ENCODE measurements at regions not wholly inside any gene's neighbourhood (a gene's known extent, or its start where the extent isn't known, plus 50 kb on each side); places are given as distances from the start of the nearest gene placed in this dataset.
"Not testable (repeated sequence)": the region's sequence is repeated elsewhere in the genome, so short reads cannot be mapped to it uniquely, and the experiment has no call there.

DNA sequence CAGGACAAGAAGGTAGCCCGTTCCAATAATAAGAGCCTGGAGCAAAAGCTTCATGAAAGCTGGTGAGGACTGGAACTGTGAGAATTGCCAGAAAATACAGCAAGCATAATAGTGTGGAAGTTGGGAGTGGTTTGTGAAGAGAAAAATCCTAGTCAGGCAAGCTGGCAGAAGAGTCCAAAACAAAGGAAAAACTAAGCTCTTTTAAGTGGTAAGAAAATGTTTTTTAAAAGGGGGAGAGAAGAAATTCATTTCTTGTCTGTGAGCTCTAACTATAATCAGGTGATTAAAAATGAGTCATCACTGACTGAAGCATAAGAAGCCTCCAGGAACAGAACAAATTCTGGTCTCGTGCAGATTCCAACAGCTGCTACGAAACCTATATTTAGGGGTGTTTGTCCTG lies 102.6 kb downstream of the CAAP1 start:
- DNase-seq = no peak

DNA sequence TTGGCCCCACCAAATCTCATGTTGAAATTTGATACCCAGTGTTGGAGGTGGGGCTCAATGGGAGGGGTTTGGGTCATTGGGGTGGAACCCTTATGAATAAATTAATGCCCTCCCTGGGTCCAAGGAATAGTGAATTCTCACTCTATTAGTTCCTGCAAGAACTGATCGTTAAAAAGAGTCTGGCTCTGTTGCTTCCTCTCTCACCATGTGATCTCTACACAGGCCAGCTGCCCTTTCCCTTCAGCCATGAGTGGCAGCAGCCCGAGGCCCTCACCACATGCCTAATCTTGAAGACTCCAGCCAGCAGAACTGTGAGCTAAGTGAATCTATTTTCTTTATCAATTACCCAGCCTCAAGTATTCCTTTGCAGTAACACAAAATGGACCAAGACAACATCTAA lies 106.0 kb downstream of the CAAP1 start:
- DNase-seq = no peak

DNA sequence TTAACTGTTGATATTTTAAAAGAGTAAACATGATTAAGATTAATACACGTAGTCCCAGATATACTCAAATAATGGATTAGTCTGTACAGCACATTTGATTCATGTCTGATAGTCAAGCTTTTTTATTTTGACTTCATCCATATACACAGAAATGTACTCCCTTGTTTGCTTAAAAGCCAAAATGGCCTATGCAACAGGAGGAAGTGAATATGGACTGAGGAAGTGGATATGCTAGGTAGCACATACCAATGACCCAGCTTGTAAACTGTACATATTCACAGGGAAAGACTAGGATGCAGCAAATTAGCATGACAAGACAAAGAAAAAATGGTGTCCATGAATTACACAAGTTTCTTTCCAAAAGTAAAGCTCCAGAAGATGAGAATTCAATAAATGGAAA lies 109.7 kb downstream of the CAAP1 start:
- no peak for DNase-seq

DNA sequence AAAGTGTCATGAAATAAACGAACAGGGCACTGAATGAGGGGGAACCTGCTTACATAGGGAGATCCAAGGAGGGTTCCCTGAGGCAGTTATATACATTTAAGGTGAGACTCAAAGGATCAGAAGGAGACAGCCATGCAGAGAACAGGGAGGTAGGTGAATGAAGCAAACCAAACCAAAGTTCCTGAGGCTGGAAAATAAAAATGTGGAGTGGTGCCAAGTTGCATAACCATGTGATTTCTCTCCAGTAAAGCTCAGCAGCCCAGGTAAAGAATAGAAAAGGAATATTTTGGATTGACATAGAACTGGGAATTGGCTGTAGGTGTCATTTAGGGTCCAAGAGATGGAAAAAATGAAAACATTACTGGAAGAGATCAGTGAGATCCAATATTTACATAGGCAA lies 110.7 kb downstream of the CAAP1 start:
- DNase-seq = no peak

DNA sequence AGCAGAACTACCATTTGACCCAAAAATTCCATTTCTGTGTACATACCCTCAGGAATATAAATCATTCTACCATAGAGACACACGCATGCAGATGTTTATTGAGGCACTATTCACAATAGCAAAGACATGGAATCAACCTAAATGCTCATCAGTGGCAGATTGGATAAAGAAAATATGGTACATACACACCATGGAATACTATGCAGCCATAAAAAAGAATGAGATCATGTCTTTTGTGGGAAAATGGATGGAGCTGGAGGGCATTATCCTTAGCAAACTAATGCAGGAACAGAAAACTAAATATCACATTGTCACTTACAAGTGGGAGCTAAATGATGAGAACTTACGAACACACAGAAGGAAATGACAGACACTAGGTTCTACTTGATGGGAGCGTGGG lies 112.3 kb downstream of the CAAP1 start:
- DNase-seq = not testable (repeated sequence)

DNA sequence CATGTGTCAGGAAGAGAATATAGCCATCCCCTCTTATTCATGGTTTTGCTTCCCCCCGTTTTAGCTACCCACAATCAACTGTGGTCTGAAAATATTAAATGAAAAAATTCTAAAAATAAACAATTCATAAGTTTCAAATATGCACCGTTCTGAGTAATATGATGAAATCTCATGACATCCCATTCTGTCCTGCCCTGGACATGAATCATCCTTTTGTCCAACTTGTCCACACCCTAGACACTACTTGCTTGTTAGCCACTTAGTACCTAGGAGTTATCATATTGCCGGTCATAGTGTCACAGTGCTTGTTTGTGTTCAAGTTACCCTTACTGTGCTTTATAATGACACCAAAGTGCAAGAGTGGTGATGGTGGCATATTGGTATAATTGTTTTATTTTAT lies 113.5 kb downstream of the CAAP1 start:
- no peak for DNase-seq

DNA sequence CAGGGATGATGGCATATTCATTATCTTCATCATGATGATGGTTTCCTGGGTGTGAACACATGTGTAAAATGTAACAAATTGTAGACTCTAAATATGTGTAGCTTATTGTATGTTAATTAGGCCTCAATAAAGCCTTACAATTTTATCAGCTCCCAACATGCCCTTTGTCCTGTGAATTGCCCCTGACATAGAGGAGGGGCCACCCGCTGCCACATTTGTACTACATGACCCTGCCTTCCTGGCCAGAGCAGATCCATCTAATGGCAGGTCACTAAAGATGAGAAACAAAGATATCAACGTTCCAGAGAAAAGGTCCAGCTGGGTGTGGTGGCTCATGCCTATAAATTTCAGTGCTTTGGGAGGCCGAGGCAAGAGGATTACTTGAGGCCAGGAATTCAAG lies 117.2 kb downstream of the CAAP1 start:
- DNase-seq = no peak

DNA sequence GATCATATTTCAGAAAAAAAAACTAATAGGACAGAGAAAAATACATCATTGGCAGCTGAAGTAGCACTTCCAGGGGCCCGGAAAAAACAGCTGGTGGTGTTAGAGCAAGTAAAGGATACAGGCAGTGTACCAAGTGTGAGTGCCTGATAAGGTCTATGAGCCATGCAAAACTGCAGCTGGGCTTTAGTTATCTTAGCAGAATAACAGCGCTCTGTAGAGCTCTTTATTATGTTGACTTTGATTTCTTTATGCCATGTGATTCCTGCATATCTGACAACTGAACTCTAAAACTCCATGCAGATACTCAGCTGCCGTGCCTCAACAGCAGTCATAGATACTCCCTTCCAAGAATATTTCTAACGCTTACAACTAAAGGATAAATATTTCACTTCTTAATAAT lies 119.5 kb downstream of the CAAP1 start:
- DNase-seq = no peak

DNA sequence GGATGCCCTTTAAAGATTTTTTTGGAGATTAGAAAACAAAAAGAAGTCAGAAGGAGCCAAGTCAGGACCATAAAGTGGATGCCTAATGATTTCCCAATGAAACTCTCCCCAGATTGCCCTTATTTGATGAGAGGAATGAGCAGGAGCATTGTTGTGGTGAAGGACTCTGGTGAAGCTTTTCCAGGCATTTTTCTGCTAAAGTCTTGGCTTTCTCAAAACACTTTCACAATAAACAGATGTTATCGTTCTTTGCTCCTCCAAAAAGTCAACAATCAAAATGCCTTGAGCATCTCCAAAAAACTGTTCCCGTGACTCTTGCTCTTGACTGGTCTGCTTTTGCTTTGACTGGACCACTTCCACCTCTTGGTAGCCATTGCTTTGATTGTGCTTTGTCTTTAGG lies 121.8 kb downstream of the CAAP1 start:
- DNase-seq = no peak

DNA sequence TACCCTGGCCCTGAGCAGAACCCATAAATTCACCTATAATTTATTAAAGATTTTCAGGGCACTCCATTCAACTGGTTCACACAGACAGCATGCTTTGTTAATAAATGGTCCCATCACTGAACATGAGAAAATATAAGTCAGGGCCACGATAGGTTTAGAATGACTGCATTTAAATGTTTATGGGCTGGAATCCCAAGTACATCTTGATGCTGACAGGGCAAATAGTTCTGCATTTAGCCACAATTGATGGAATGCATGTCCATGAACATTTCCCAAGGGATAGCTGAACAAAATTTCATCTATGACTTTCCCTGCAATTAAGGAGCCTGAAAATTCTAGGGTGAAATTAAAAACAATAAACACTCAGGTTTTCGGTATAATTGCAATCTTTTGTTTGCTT lies 124.5 kb downstream of the CAAP1 start:
- DNase-seq = no peak

DNA sequence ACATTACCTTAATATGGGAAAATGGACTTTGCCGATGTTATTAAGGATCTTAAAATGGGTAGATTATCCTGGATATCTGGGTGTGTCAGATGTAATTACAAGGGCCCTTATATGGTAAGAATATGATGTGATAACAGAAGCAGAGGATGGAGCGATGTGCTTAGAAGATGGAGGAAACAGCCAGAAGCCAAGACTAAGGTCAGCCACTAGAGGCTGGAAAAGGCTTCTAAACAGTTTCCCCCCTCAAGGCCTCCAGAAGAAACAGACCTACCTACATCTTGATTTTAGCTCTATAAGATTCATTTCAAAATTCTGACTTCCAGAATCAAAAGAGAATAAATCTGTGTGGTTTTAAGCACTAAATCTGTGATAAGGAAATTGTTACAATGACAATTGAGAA lies 131.9 kb downstream of the CAAP1 start:
- no peak for DNase-seq

DNA sequence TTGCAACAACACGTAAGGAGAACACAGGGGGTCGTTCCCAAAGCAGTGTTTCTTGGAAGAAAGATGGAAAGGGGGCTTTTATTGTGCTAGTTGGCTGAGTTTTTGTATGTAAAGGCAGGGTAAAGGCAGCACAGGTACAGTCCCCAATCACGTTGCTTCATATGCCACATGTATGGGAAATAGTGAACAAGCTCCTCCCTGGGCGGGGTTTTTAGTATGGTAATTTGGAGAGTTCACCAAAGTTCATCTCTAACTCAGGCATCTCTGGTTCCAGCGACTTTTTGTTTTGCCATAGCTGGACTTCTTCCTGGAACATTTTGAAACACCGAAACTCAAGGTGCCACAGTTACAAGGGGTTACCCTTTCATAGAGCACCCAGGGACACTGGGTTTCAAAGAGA lies 133.9 kb downstream of the CAAP1 start:
- no peak for DNase-seq

DNA sequence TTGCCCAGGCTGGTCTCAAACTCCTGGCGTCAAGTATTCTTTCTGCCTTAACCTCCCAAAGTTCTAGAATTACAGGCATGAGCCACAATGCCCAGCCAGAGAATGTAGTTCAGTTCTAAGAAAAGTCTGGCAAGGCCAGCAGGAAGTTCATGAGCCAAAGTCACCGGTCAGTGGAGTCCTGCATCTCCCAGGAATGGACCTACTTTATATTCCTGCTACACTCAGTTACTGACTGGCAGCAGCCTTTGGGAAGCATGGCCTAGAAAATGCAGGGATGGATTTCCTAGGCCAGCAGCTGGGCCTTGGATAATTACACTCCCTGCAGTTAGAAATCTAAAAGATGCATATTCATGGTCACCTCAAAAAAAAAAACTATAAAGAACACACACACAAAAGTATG lies 135.7 kb downstream of the CAAP1 start:
- peak in 14 of 51 donors; percentile 2 to 40 (median 18) for DNase-seq

DNA sequence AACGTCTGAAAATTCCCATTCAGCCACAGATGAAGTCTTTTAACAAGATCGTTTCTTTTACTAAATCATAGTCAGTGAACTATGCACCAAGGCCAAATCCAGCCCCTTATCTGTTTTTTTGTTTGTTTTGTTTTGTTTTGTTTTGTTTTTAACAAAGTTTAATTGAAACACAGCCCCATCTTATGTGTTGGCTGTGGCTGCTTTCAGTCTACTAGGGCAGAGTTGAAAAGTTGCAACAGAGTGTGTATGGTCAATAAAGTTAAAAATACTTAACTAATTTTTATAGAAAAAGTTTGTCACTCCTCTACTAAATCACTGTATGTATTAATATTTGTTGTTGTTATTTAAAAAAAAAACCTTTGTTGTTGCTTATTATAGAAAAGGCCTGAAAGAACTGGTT lies 137.1 kb downstream of the CAAP1 start:
- no peak for DNase-seq

DNA sequence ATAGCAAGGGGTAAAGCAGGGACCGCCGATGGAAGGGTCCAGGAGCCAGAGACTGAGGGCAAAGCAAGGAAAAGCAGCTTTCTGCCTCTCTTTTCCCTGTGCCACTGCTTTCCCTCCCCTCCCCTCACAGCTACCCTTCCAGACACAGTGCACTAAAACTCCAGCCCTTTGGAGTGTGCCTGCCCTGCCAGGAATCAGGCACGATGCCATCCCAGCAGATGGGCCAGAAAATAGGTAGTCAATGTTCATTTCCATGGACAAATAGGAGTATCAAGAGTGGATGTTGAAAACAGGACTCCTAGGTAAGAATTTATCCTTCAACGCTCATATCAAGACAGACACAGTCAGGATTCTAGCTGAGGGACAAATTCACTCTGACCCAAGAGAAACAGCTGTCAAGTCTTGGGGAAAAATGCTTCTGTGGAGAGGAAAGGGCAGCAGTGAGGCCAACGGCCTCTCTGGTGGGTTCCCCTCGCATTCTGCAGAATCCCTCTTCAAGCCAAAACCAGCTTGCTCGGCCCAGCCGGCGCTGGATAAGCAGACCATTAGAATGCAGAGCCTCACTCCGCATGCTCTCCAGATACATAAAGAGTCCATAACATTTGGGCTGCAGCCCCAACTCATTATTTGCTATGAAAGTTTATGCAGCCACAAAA lies 138.0 kb downstream of the CAAP1 start:
- peak in 1 of 51 donors; percentile 1 for DNase-seq

DNA sequence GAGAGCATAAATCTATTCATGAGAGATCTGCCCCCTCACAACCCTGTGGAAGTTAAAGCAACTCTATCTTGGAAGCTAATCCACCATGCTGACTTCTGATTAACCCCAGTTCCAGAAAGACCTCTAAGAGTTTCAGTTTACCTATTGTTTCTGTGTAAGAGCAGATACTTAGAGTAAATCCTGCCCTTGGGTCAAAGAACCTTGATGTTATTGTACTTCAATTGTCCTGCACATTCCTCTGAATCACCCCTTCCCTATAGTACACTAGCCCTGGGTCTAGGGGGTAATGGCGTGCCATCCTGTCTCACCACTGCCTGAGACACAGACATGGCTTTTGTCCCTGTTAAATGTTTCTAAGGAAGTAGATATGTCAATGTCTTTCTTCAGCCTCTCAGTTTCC lies 138.6 kb downstream of the CAAP1 start:
- DNase-seq = no peak

DNA sequence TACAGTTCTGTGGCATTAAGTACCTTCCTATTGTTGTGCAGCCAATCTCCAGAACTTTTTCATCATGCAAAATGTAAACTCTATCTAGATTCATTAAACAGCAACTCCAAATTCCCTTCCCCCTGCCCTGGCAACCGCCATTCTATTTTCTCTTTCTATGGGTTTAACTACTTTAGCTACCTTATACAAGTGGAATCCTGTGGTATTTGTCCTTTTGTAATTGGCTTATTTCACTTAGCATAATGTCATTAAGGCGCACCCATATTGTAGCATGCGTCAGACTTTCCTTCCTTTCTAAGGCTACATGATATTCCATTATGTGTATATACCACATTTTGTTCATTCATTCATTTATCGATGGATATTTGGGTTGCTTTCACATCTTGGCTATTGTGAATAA lies 142.4 kb downstream of the CAAP1 start:
- DNase-seq = no peak

DNA sequence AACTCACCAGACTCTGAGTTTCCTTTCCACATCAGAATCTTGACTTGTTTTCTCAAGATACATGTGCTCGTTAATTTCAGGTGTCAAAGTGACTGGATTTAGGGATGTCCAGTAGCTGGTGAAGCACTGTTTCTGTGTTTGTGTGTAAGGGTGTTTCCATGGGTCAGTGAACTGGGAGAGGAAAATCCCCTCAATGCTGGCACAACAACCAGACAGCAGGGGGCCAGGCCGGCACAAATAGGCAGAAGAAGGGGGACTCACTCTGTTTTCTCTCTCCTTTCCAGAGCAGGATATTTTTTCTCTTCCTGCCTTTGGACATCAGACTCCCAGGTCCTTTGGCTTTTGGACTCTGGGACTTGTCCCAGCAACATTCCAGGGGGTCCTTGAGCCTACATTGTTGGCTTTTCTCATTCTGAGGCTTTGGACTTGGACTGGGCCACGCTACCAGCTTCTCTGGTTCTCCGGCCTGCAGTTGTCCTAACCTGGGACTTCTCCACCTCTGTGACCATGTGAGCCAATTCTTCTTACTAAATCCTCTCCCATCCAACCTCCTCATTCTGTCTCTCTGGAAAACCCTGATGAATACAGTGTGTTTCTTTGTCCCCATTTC lies 144.0 kb downstream of the CAAP1 start:
- DNase-seq = no peak

DNA sequence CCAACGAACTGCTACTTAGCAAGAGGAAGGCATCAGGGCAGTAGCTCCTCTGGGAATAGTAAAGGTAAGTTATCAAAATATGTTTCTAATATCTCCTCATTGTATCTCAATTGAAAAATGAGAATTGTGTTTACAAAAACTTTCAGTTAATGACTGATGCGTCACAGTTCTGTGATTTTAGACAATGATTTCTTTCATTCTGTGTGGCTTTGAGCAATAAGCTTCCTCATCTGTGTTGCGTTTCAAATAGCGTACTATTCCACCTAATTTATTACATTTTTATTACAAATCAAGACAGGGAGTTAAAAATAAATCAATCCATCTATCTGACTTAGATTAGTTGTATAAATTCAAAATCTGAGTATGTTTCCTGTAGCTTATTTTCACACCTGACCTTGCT lies 145.0 kb downstream of the CAAP1 start:
- DNase-seq = no peak

DNA sequence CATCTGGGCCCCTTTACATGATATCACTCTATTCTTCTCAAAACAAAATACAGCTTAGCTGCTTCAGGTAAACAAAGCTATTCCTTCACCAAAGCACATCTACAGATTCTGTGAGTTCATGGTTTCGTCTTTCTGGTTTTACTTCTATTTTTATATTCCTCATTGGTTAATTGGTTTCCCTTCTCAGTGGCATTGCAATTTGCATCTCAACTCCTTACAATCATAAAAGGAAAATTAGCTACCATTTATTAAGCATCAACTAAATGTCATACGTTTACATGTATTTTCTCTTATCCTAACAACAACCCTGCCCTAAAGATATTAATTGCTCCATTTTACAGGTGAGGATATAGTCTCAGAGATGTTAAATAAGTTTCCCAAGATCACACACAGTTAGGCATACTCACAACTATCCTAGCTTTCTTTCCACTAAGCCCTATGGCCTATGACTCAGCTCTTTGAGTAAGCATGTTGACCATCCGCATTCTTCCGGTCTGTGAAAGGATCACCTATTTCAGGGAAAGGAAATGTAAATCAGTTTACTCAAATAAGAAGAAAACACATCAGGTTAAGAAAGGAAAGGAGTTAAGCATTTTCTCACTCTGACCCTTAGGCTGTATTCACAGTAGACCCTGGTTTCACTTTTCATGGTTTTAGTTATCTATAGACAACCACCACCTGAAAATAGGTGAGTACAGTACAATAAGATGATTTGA lies 146.1 kb downstream of the CAAP1 start:
- no peak for DNase-seq

DNA sequence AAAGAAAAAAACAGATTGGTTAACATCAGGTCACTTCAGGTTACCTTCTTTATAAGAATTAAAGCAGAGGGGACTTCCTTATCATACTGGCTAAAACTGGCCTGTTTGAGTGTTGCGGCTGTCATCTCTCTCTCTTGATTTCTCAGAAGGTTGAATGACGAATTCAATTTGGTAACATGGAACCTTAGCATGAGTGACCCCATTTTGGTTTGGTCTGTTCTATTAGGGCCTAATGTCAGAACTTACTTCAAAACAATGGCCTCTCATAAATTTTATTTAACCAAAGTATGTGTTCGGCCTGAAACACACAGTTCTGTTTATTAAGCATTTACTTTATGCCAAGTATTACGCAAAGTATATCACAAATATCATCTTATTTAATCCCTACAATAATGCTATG lies 147.5 kb downstream of the CAAP1 start:
- DNase-seq = no peak

DNA sequence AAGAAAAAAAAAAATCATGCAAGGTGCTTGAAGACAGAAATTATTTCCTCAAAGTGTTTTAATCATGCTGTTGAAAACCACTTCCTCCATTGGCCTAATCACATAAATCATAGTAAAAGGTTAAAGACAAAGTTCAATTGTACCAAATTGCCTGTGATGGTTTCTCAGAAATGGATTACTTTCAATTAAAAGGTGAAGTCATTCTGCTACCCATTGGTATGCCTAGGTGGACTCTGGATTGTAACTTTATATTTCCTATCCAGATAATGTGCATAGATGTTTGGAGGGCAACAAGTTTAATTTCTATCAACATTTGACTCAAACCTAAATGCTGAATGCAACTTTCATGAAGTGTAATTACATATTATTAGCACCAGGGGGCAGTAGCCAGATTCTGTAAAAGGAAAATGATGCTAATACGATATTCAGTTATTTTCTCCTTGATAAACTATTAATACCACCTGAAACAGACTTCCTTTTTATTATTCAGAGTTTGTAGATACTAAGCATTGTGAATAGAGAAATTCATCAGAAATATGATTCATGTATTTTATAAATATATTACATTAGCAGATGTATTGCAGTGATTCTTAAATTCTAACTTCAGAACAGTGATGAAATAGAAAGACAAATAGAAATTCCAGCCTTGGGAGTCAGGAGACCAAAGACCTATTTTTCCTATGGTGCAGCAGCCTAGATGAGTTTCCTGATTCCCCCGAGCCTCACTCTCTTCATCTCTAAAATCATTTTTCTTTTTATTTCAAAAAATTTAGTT lies 148.2 kb downstream of the CAAP1 start:
- peak in 1 of 51 donors; percentile 16 for DNase-seq

Data from hypothalamus (tissue), 51 donors.